ENCODE measurements at regions not wholly inside any gene's neighbourhood (a gene's known extent, or its start where the extent isn't known, plus 50 kb on each side); places are given as distances from the start of the nearest gene placed in this dataset.
"Not testable (repeated sequence)": the region's sequence is repeated elsewhere in the genome, so short reads cannot be mapped to it uniquely, and the experiment has no call there.

- no peak overlapping the region for H3K4me2 ChIP-seq
- no peaks in the 10 kb centered on the region for H3K36me3 ChIP-seq (replicated peaks; ENCODE audit: insufficient read depth, low read depth)
- no peaks in the 10 kb centered on the region for H3K27me3 ChIP-seq
- H3K79me2 ChIP-seq: no peaks in the 10 kb centered on the region
- 95% methylated on average over 4 of the region's 4 CpGs for WGBS (ENCODE audit: low lambda C conversion rate, missing lambda C conversion rate)
- no peak overlapping the region for H3K27ac ChIP-seq
- TF ChIP-seq, protein P1, sequence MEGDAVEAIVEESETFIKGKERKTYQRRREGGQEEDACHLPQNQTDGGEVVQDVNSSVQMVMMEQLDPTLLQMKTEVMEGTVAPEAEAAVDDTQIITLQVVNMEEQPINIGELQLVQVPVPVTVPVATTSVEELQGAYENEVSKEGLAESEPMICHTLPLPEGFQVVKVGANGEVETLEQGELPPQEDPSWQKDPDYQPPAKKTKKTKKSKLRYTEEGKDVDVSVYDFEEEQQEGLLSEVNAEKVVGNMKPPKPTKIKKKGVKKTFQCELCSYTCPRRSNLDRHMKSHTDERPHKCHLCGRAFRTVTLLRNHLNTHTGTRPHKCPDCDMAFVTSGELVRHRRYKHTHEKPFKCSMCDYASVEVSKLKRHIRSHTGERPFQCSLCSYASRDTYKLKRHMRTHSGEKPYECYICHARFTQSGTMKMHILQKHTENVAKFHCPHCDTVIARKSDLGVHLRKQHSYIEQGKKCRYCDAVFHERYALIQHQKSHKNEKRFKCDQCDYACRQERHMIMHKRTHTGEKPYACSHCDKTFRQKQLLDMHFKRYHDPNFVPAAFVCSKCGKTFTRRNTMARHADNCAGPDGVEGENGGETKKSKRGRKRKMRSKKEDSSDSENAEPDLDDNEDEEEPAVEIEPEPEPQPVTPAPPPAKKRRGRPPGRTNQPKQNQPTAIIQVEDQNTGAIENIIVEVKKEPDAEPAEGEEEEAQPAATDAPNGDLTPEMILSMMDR (IDR thresholded peaks at IDR 0.05; ENCODE audit: poor library complexity): no peak
- TF ChIP-seq EZH2 (IDR thresholded peaks at IDR 0.05; ENCODE audit: borderline replicate concordance): no peak
- TF ChIP-seq EZH2phosphoT487 (IDR thresholded peaks at IDR 0.05; ENCODE audit: low read depth, severe bottlenecking, unreplicated experiment): no peak
- no peak for DNase-seq (ENCODE audit: low spot score)
- no peak overlapping the region for H2AFZ ChIP-seq
- no peaks in the 10 kb centered on the region for H3K9me2 ChIP-seq (replicated peaks; ENCODE audit: insufficient read depth)
- H3K9me3 ChIP-seq (ENCODE audit: low read depth): no peaks in the 10 kb centered on the region
- no peaks in the 10 kb centered on the region for H3K4me1 ChIP-seq (ENCODE audit: insufficient read depth)
- no peak overlapping the region for H3K4me3 ChIP-seq
- H4K20me1 ChIP-seq (ENCODE audit: insufficient read depth, poor library complexity, severe bottlenecking): no peaks in the 10 kb centered on the region
Observed at GRCh38 chr13:50654331-50654730, 189.2 kb downstream of the DLEU7 start.

GRCh38 chr13:50661881-50662280 lies 181.6 kb downstream of the DLEU7 start:
- H2AFZ ChIP-seq, H3K27ac ChIP-seq: not testable (repeated sequence)
- 91% methylated on average over 5 of the region's 5 CpGs for WGBS (ENCODE audit: low lambda C conversion rate, missing lambda C conversion rate)

GRCh38 chr13:50664951-50665350 lies 178.5 kb downstream of the DLEU7 start:
- TF ChIP-seq, protein P1 (IDR thresholded peaks at IDR 0.05; ENCODE audit: poor library complexity): no peak
- TF ChIP-seq EZH2 (IDR thresholded peaks at IDR 0.05; ENCODE audit: borderline replicate concordance) (no peak), EZH2phosphoT487 (IDR thresholded peaks at IDR 0.05; ENCODE audit: low read depth, severe bottlenecking, unreplicated experiment) (no peak)
- no peaks in the 10 kb centered on the region for H3K36me3 ChIP-seq (replicated peaks; ENCODE audit: insufficient read depth, low read depth)
- H4K20me1 ChIP-seq (ENCODE audit: insufficient read depth, poor library complexity, severe bottlenecking): no peaks in the 10 kb centered on the region
- H3K4me3 ChIP-seq: no peak overlapping the region
- no peaks in the 10 kb centered on the region for H3K79me2 ChIP-seq
- no peaks in the 10 kb centered on the region for H3K27me3 ChIP-seq
- peaks cover 7% of the 10 kb centered on the region for H3K4me1 ChIP-seq (ENCODE audit: insufficient read depth)
- no peaks in the 10 kb centered on the region for H3K9me3 ChIP-seq (ENCODE audit: low read depth)
- H3K9me2 ChIP-seq (replicated peaks; ENCODE audit: insufficient read depth): no peaks in the 10 kb centered on the region
- no peak overlapping the region for H3K27ac ChIP-seq
- 97% methylated on average over 2 of the region's 2 CpGs for WGBS (ENCODE audit: low lambda C conversion rate, missing lambda C conversion rate)
- H3K4me2 ChIP-seq: no peak overlapping the region
- no peak for DNase-seq (ENCODE audit: low spot score)
- no peak overlapping the region for H2AFZ ChIP-seq

More at GRCh38 chr13:50661881-50662280, 181.6 kb downstream of the DLEU7 start:
- not testable (repeated sequence) for H3K36me3 ChIP-seq (replicated peaks; ENCODE audit: insufficient read depth, low read depth); H3K9me2 ChIP-seq (replicated peaks; ENCODE audit: insufficient read depth); H3K4me3 ChIP-seq; DNase-seq (ENCODE audit: low spot score); H3K4me2 ChIP-seq; H3K27me3 ChIP-seq; H3K9me3 ChIP-seq (ENCODE audit: low read depth); H3K79me2 ChIP-seq; H3K4me1 ChIP-seq (ENCODE audit: insufficient read depth); H4K20me1 ChIP-seq (ENCODE audit: insufficient read depth, poor library complexity, severe bottlenecking)

DNA sequence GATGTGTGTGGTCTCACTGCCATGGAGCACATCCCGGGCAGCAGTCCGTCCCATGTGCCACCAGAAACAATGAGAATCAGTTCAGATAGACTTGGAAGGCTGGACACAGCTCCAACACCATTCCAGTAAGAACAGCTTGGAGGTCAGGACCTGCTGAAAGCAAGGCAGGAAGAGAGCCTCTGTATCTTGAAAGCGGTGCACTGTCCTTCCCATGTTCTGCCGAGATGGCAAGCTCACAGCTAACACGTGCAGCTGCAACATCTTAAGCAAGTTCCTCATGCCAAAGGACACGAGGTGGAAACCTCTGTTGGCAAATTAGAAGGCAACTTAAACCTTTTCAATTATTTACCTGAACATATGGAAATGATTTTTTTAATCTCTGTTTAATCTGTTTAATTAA lies 175.4 kb downstream of the DLEU7 start:
- Histone ChIP-seq H4K20me1 (ENCODE audit: insufficient read depth, poor library complexity, severe bottlenecking) (no peaks in the 10 kb centered on the region), H3K79me2 (no peaks in the 10 kb centered on the region), H3K27ac (no peak overlapping the region), H3K9me2 (replicated peaks; ENCODE audit: insufficient read depth) (no peaks in the 10 kb centered on the region), H3K9me3 (ENCODE audit: low read depth) (no peaks in the 10 kb centered on the region), H2AFZ (no peak overlapping the region), H3K4me1 (ENCODE audit: insufficient read depth) (peaks cover 22% of the 10 kb centered on the region), H3K27me3 (no peaks in the 10 kb centered on the region), H3K4me2 (no peak overlapping the region), H3K36me3 (replicated peaks; ENCODE audit: insufficient read depth, low read depth) (no peaks in the 10 kb centered on the region), H3K4me3 (no peak overlapping the region)
- no peak for DNase-seq (ENCODE audit: low spot score)
- WGBS (ENCODE audit: low lambda C conversion rate, missing lambda C conversion rate): 87% methylated on average over 6 of the region's 6 CpGs
- TF ChIP-seq EZH2phosphoT487 (IDR thresholded peaks at IDR 0.05; ENCODE audit: low read depth, severe bottlenecking, unreplicated experiment): no peak
- no peak for TF ChIP-seq EZH2 (IDR thresholded peaks at IDR 0.05; ENCODE audit: borderline replicate concordance)
- TF ChIP-seq, protein P1 (IDR thresholded peaks at IDR 0.05; ENCODE audit: poor library complexity): no peak

Measured in hepatocyte (in vitro differentiated cells).